ENCODE measurements at regions not wholly inside any gene's neighbourhood (a gene's known extent, or its start where the extent isn't known, plus 50 kb on each side); places are given as distances from the start of the nearest gene placed in this dataset.
"Not testable (repeated sequence)": the region's sequence is repeated elsewhere in the genome, so short reads cannot be mapped to it uniquely, and the experiment has no call there.

- DNase-seq (ENCODE audit: low read depth), result no peak
These were observed 99.9 kb upstream of the SKAP2 start for GRCh38 chr7:26964156-26964808.

GRCh38 chr7:26959290-26959689 is 94.9 kb upstream of the SKAP2 start:
- DNase-seq (ENCODE audit: low read depth), result no peak
- no peak overlapping the region for H3K4me3 ChIP-seq (ENCODE audit: low read depth, low read length)

More at GRCh38 chr7:26964156-26964808, 99.9 kb upstream of the SKAP2 start:
- no peak overlapping the region for H3K4me3 ChIP-seq (ENCODE audit: low read depth, low read length)

GRCh38 chr7:26958834-26959233 is 94.4 kb upstream of the SKAP2 start:
- peak; percentile 82 for DNase-seq (ENCODE audit: low read depth)
- H3K4me3 ChIP-seq (ENCODE audit: low read depth, low read length), result no peak overlapping the region

GRCh38 chr7:26955516-26955915 is 91.1 kb upstream of the SKAP2 start:
- H3K4me3 ChIP-seq (ENCODE audit: low read depth, low read length), result no peak overlapping the region
- DNase-seq (ENCODE audit: low read depth), result no peak

- DNase-seq (ENCODE audit: low read depth), result no peak
- H3K4me3 ChIP-seq (ENCODE audit: low read depth, low read length), result no peak overlapping the region
These were observed 90.6 kb upstream of the SKAP2 start for GRCh38 chr7:26954951-26955350.

- no peak for DNase-seq (ENCODE audit: low read depth)
- H3K4me3 ChIP-seq (ENCODE audit: low read depth, low read length), result no peak overlapping the region
These were observed 87.1 kb upstream of the SKAP2 start for GRCh38 chr7:26951407-26951950.

GRCh38 chr7:26950889-26951288 is 86.5 kb upstream of the SKAP2 start:
- no peak overlapping the region for H3K4me3 ChIP-seq (ENCODE audit: low read depth, low read length)
- no peak for DNase-seq (ENCODE audit: low read depth)

- H3K4me3 ChIP-seq (ENCODE audit: low read depth, low read length), result no peak overlapping the region
These were observed 84.9 kb upstream of the SKAP2 start for GRCh38 chr7:26949319-26949718.

GRCh38 chr7:26948617-26949118 is 84.3 kb upstream of the SKAP2 start:
- no peak for DNase-seq (ENCODE audit: low read depth)
- H3K4me3 ChIP-seq (ENCODE audit: low read depth, low read length), result no peak overlapping the region

More at GRCh38 chr7:26949319-26949718, 84.9 kb upstream of the SKAP2 start:
- DNase-seq (ENCODE audit: low read depth), result no peak

GRCh38 chr7:26944501-26945358 is 80.3 kb upstream of the SKAP2 start:
- no peak for DNase-seq (ENCODE audit: low read depth)
- no peak overlapping the region for H3K4me3 ChIP-seq (ENCODE audit: low read depth, low read length)

GRCh38 chr7:26937939-26938623 is 73.7 kb upstream of the SKAP2 start:
- H3K4me3 ChIP-seq (ENCODE audit: low read depth, low read length), result no peak overlapping the region
- DNase-seq (ENCODE audit: low read depth), result no peak

GRCh38 chr7:26937306-26937705 is 72.9 kb upstream of the SKAP2 start:
- no peak for DNase-seq (ENCODE audit: low read depth)
- no peak overlapping the region for H3K4me3 ChIP-seq (ENCODE audit: low read depth, low read length)

GRCh38 chr7:26932616-26933015 is 68.2 kb upstream of the SKAP2 start:
- not testable (repeated sequence) for H3K4me3 ChIP-seq (ENCODE audit: low read depth, low read length); DNase-seq (ENCODE audit: low read depth)

- H3K4me3 ChIP-seq (ENCODE audit: low read depth, low read length), result no peak overlapping the region
- no peak for DNase-seq (ENCODE audit: low read depth)
These were observed 66.5 kb upstream of the SKAP2 start for GRCh38 chr7:26930845-26931244.

GRCh38 chr7:26930201-26930600 is 65.8 kb upstream of the SKAP2 start:
- DNase-seq (ENCODE audit: low read depth), result peak; percentile 22
- H3K4me3 ChIP-seq (ENCODE audit: low read depth, low read length), result no peak overlapping the region

GRCh38 chr7:26928703-26929347 is 64.4 kb upstream of the SKAP2 start:
- no peak for DNase-seq (ENCODE audit: low read depth)
- H3K4me3 ChIP-seq (ENCODE audit: low read depth, low read length), result no peak overlapping the region

- H3K4me3 ChIP-seq (ENCODE audit: low read depth, low read length), result no peak overlapping the region
- no peak for DNase-seq (ENCODE audit: low read depth)
These were observed 61.4 kb upstream of the SKAP2 start for GRCh38 chr7:26925768-26926167.

- no peak for DNase-seq (ENCODE audit: low read depth)
- H3K4me3 ChIP-seq (ENCODE audit: low read depth, low read length), result no peak overlapping the region
These were observed 59.9 kb upstream of the SKAP2 start for GRCh38 chr7:26924149-26924767.

- DNase-seq (ENCODE audit: low read depth), result no peak
- H3K4me3 ChIP-seq (ENCODE audit: low read depth, low read length), result no peak overlapping the region
These were observed 55.6 kb upstream of the SKAP2 start for GRCh38 chr7:26919906-26920493.
